PC-9 (cell line): ENCODE measurements at regions not wholly inside any gene's neighbourhood (a gene's known extent, or its start where the extent isn't known, plus 50 kb on each side); places are given as distances from the start of the nearest gene placed in this dataset.

Source experiments
- BruUV-seq: library from RNA; stranded (reverse); fragments of 400-500 nt; replicated peaks from 2 replicates; lab custom pipeline; 2021; lab: Mats Ljungman, UMichigan
- CTCF ChIA-PET: fragments of 300-600 bp; sonication (Branson Sonifier 250); formaldehyde crosslinking; loops from one replicate; lab custom pipeline; 2022; ENCODE audit warnings: antibody characterized with exemption; lab: Charles Lee
- POLR2A ChIA-PET: fragments of 300-600 bp; sonication (Branson Sonifier 250); formaldehyde crosslinking; loops from one replicate; lab custom pipeline; 2022; ENCODE audit warnings: antibody characterized with exemption; ENCODE audit not compliant: unreplicated experiment; lab: Charles Lee
- DNase-seq, 2 experiments: peaks; one replicate each; pipeline versions ENCODE4 v3.0.0 to v3.0.0-alpha.2; 2015 to 2022; ENCODE audit warnings: mixed read lengths in 1 of 2
- H2AFZ ChIP-seq: fragments of 200-600 bp; sonication (generic); 2 replicates; pipeline ENCODE4 v1.8.1; 2017; ENCODE audit warnings: antibody characterized with exemption
- H3F3A ChIP-seq: fragments of 200-600 bp; sonication (generic); 2 replicates; pipeline ENCODE4 v1.8.1; 2017; ENCODE audit warnings: antibody characterized with exemption, mild to moderate bottlenecking, low read depth; ENCODE audit not compliant: insufficient read depth
- H3K27ac ChIP-seq: fragments of 200-600 bp; sonication (generic); 2 replicates; pipeline ENCODE4 v1.6.1; 2016; ENCODE audit warnings: mixed run types
- H3K27me3 ChIP-seq: fragments of 200-600 bp; sonication (generic); 2 replicates; pipeline ENCODE4 v1.6.1; 2016; ENCODE audit warnings: low read depth, mixed run types; ENCODE audit not compliant: insufficient read depth
- H3K36me3 ChIP-seq: fragments of 200-600 bp; sonication (generic); 2 replicates; pipeline ENCODE4 v1.6.1; 2016; ENCODE audit warnings: low read depth, mixed run types
- H3K4me1 ChIP-seq: fragments of 200-600 bp; sonication (generic); replicated peaks from 2 replicates; pipeline ENCODE4 v1.6.1; 2016; ENCODE audit warnings: mixed run types; ENCODE audit not compliant: insufficient read depth
- H3K4me2 ChIP-seq: fragments of 200-600 bp; sonication (generic); 2 replicates; pipeline ENCODE4 v1.6.1; 2017; ENCODE audit warnings: mixed run types
- H3K4me3 ChIP-seq: fragments of 200-600 bp; sonication (generic); 2 replicates; pipeline ENCODE4 v1.6.1; 2016; ENCODE audit warnings: mixed run types
- H3K79me2 ChIP-seq: fragments of 200-600 bp; sonication (generic); 2 replicates; pipeline ENCODE4 v1.6.1; 2017; ENCODE audit warnings: low read depth, mixed run types
- H3K9me2 ChIP-seq: fragments of 200-600 bp; sonication (generic); 2 replicates; pipeline ENCODE4 v1.8.1; 2017; ENCODE audit warnings: mild to moderate bottlenecking; ENCODE audit not compliant: insufficient read depth
- H3K9me3 ChIP-seq: fragments of 200-600 bp; sonication (generic); 2 replicates; pipeline ENCODE4 v1.8.1; 2016; ENCODE audit warnings: low read depth; ENCODE audit not compliant: insufficient read depth
- H4K20me1 ChIP-seq: fragments of 200-600 bp; sonication (generic); 2 replicates; pipeline ENCODE4 v1.8.1; 2017; ENCODE audit not compliant: insufficient read depth
- CTCF ChIP-seq: fragments of 200-600 bp; sonication (generic); conservative IDR thresholded peaks from 2 replicates; pipeline ENCODE4 v1.6.1; 2017; ENCODE audit warnings: mixed run types, antibody characterized with exemption, mild to moderate bottlenecking, moderate library complexity
- EZH2 ChIP-seq: fragments of 200-600 bp; sonication (generic); IDR thresholded peaks from 2 replicates; pipeline ENCODE4 v1.8.0; 2017; ENCODE audit warnings: antibody characterized with exemption, low read depth
- intact Hi-C: fragments of 100-400 bp; cut with micrococcal nuclease; formaldehyde crosslinking; loops from one replicate; pipeline ENCODE4 v1.10.0; 2022; ENCODE audit not compliant: unreplicated experiment

DNA sequence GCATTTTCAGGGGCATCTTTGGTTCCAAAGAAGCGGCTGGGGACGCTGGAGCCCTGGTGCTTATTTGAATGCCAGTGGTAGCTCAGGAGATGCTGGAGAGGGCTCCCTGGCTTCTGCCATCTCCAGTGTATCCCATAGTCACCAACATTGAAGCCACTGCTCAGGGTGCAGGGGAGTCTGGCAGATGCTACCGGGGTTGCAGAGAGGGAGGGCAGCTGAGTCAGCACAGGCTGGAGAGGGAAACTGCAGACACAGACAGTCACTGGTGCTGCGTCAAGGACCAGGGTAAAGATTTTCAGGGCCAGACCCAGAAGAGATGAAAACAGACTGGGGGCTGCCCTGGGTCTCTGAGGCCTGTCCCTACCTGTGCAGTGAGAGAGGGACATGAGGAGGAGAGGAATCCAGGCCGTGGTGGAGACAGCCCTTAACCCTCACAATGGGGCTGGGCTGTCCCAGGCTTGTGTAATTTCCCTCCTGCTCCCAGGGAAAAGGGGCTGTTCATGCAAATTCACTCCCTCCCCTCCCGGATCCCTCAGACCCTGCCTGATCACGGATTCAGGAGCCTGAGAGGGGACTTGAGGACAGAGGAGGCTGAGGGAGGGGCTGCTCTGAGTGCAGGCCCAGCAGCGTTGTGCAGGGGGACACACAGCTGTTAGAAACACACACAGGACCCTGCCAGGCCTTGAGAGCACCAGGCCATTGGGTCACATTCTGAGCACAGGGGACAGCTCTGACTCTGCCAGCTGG lies 126.9 kb upstream of the GRK3 start:
- BruUV-seq, result no TSS peak
- POLR2A ChIA-PET, result no interaction called here
- CTCF ChIA-PET, result no interaction called here

DNA sequence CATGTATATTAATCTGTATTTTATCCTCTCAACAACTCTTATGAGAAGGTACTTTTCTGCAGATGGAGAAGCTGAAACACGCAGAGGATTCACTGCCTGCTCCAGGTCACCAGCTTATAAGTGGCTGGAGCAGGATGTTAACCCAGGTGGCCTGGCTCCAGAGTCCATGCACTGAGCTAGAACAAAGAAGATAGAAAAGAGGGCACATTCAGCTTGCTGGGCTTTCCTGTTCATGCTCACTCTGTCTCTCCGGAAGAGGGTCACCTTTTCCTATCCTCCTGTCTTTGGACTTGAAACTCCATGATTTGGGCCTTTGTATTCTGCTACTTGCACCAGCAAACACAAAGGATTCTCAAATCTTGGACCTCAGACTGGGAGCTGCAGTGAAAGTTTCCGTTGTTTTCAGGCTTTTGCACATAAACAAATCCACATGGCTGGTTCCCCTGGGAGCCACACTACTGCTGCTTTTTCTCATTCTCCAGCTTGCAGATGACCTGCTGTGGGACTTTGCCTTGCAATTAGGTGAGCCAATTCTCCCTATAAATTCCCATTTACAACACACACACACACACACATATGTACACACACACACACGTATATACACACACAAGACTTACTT lies 117.3 kb upstream of the GRK3 start:
- H3F3A ChIP-seq, result no peaks in the 10 kb centered on the region
- H3K4me2 ChIP-seq, result no peak overlapping the region
- 0 out of 2 replicates have a peak, but pooled peaks cover 6% of the 10 kb centered on the region for H4K20me1 ChIP-seq
- intact Hi-C loops, result loop anchor here (5.0 kb wide), 1 partner anchor 45 kb away; no protein-coding TSS in a partner anchor
- no peak overlapping the region for H3K27ac ChIP-seq
- ChIA-PET CTCF (interaction anchor here (0.6 to 0.7 kb wide), 2 partner anchors 21 to 281 kb away, joined by 3 to 4 read pairs; no protein-coding TSS in a partner anchor), POLR2A (interaction anchor here (0.6 kb wide), 1 partner anchor 62 kb away, joined by 4 read pairs; no protein-coding TSS in a partner anchor)
- no peak overlapping the region for H3K4me3 ChIP-seq
- no TSS peak for BruUV-seq
- H2AFZ ChIP-seq, result no peak overlapping the region
- no peaks in the 10 kb centered on the region for H3K9me2 ChIP-seq
- TF ChIP-seq EZH2, result no peak
- TF ChIP-seq CTCF, result no peak
- peaks cover 42% of the 10 kb centered on the region for H3K79me2 ChIP-seq
- no peaks in the 10 kb centered on the region for H3K27me3 ChIP-seq
- H3K9me3 ChIP-seq, result no peaks in the 10 kb centered on the region
- H3K4me1 ChIP-seq, result peaks cover 13% of the 10 kb centered on the region
- no peak for DNase-seq
- no peaks in the 10 kb centered on the region for H3K36me3 ChIP-seq

More for the DNA sequence above, 126.9 kb upstream of the GRK3 start:
- no peak for TF ChIP-seq CTCF
- TF ChIP-seq EZH2, result no peak
- H3K36me3 ChIP-seq, result no peaks in the 10 kb centered on the region
- H3K4me2 ChIP-seq, result no peak overlapping the region
- no peaks in the 10 kb centered on the region for H3K9me2 ChIP-seq
- DNase-seq, result no peak
- H4K20me1 ChIP-seq, result no peaks in the 10 kb centered on the region
- intact Hi-C loops, result no loop called here
- no peaks in the 10 kb centered on the region for H3K9me3 ChIP-seq
- no peak overlapping the region for H3K4me3 ChIP-seq
- no peak overlapping the region for H2AFZ ChIP-seq
- no peaks in the 10 kb centered on the region for H3F3A ChIP-seq
- H3K4me1 ChIP-seq, result no peaks in the 10 kb centered on the region
- no peaks in the 10 kb centered on the region for H3K79me2 ChIP-seq
- no peaks in the 10 kb centered on the region for H3K27me3 ChIP-seq
- H3K27ac ChIP-seq, result no peak overlapping the region

DNA sequence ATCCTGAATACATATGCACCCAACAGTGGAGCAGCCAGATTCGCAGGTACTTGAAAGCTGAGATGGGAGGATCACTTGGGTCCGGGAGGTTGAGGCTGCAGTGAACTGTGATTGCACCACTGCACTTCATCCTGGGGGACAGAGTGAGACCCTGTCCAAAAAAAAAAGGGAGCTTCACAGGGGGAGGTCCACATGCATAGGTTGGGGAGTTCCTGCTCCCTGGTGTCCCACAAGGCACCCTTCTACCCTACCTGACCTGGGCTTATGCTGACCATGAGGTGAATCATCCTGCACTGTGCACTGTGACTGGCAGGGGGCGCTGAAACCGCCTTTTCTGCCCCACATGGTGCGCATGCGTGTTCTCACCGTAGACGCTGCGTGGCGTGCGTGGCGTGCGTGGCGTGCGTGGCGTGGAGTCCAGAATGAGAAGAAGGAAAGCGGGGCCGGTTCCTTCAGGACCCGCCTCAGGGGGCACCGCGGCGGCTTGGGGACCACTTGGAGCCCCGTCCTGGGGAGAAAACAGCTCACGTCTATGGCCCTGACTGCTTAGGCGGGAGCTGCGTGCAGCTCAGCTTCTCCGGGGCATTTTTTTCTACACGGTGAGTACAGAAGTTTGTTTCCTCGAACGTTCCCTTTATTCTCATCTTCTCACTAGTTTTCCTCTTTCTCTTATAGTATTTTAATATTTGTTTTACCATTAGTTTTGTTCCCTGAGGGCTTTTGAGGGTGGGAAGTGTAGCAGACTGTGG lies 116.6 kb upstream of the GRK3 start:
- Histone ChIP-seq H3K79me2 (peaks cover 49% of the 10 kb centered on the region), H3K4me2 (peak overlapping the region; percentile 87), H3K9me2 (no peaks in the 10 kb centered on the region), H3K36me3 (no peaks in the 10 kb centered on the region), H3K4me3 (peak overlapping the region; percentile 77), H3F3A (no peaks in the 10 kb centered on the region), H3K27me3 (no peaks in the 10 kb centered on the region), H4K20me1 (peaks cover 12% of the 10 kb centered on the region; the same call in 1 of the 2 replicates), H3K9me3 (no peaks in the 10 kb centered on the region), H3K27ac (no peak overlapping the region), H2AFZ (peak overlapping the region; percentile 96), H3K4me1 (peaks cover 13% of the 10 kb centered on the region)
- ChIA-PET CTCF (interaction anchor here (0.6 to 0.7 kb wide), 3 partner anchors 22 to 281 kb away, joined by 3 to 4 read pairs (median 3); no protein-coding TSS in a partner anchor), POLR2A (interaction anchor here (0.6 kb wide), 1 partner anchor 61 kb away, joined by 4 read pairs; no protein-coding TSS in a partner anchor)
- intact Hi-C loops, result loop anchor here (1.0 to 5.0 kb wide), 2 partner anchors 46 to 86 kb away; no protein-coding TSS in a partner anchor
- DNase-seq, result peak; percentile 66 to 68
- no TSS peak for BruUV-seq
- TF ChIP-seq CTCF (peak; percentile 84), EZH2 (no peak)
